ENCODE measurements at regions not wholly inside any gene's neighbourhood (a gene's known extent, or its start where the extent isn't known, plus 50 kb on each side); places are given as distances from the start of the nearest gene placed in this dataset.

DNA sequence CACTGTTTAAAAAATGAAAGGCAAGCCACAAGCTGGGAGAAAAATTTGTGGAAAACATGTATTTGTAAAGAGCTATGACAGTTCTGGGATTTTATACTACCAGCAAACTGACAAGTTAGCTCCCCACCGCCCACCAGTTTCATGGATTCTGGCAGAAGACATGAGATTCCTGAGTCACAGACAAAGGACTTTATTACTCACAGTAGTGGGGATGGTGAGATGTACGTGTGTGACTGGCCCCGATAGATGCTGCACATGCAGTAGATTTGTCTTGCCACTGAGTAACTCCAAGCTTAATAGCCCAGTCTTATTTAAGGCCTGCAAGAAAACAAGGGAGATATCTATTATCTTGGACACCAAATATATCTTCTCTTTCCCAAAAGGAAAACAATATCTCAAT is 281.7 kb downstream of the AHR start:
- no peak overlapping the region for H3K27ac ChIP-seq (ENCODE audit: low read length)
- H3K27me3 ChIP-seq (ENCODE audit: control insufficient read depth, insufficient read depth, low read length) = no peaks in the 10 kb centered on the region
- ChIA-PET CTCF (no interaction called here), POLR2A (no interaction called here)
- no peaks in the 10 kb centered on the region for H3K9me3 ChIP-seq (ENCODE audit: control insufficient read depth, insufficient read depth, low read depth, low read length)
- no TSS peak for BruUV-seq (replicated peaks)
- intact Hi-C loops (cut with micrococcal nuclease; ENCODE audit: unreplicated experiment) (no loop called here), in situ Hi-C loops (cut with HindIII; ENCODE audit: low pct_unique_long_range_greater_than_20kb, low sequenced_read_pairs) (no loop called here)
- no peak for ATAC-seq
- no peaks in the 10 kb centered on the region for H3K4me1 ChIP-seq (ENCODE audit: control insufficient read depth, insufficient read depth, low read length)
- H3K36me3 ChIP-seq (ENCODE audit: control insufficient read depth, insufficient read depth, low read length) = no peaks in the 10 kb centered on the region
- no peak overlapping the region for H3K4me3 ChIP-seq (ENCODE audit: low read depth in 2 of 2, low read length in 2 of 2)
- TF ChIP-seq CTCF (IDR thresholded peaks at IDR 0.05) = no peak
- TF ChIP-seq REST (IDR thresholded peaks at IDR 0.05; ENCODE audit: insufficient read depth in 1 of 2, low read depth in 2 of 2, low read length in 1 of 2) = no peak
- TF ChIP-seq TCF7L2 (IDR thresholded peaks at IDR 0.05; ENCODE audit: low read depth, low read length) = no peak
- no peak for TF ChIP-seq SIN3A (IDR thresholded peaks at IDR 0.05; ENCODE audit: borderline replicate concordance, insufficient read depth, low read depth, low read length)
- TF ChIP-seq POLR2AphosphoS5 (IDR thresholded peaks at IDR 0.05; ENCODE audit: low read depth, low read length) = no peak
- DNase-seq (ENCODE audit: low read depth, low spot score) = no peak

DNA sequence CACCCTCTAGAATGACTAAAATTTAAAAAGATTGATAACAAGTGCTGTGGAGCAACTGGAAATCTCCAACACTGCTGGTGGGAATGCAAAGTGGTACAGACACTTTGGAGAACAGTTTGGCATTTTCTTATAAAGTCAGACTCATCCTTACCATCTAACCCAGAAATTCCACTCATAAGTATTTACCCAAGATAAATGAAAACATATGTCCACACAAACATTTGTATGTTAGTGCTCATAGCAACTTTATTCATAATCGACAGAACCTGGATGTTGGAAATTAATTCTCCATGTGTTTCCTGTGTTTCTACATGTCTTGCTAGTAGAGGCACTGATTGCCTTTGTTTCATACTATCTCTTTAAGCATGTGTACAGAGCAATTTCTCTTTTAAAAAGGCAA is 282.4 kb downstream of the AHR start:
- ChIA-PET CTCF (no interaction called here), POLR2A (no interaction called here)
- no peaks in the 10 kb centered on the region for H3K36me3 ChIP-seq (ENCODE audit: control insufficient read depth, insufficient read depth, low read length)
- ATAC-seq (no peak), DNase-seq (ENCODE audit: low read depth, low spot score) (no peak)
- no peaks in the 10 kb centered on the region for H3K27me3 ChIP-seq (ENCODE audit: control insufficient read depth, insufficient read depth, low read length)
- H3K4me3 ChIP-seq (ENCODE audit: low read depth in 2 of 2, low read length in 2 of 2) = no peak overlapping the region
- BruUV-seq (replicated peaks) = no TSS peak
- H3K4me1 ChIP-seq (ENCODE audit: control insufficient read depth, insufficient read depth, low read length) = no peaks in the 10 kb centered on the region
- in situ Hi-C loops (cut with HindIII; ENCODE audit: low pct_unique_long_range_greater_than_20kb, low sequenced_read_pairs) (no loop called here), intact Hi-C loops (cut with micrococcal nuclease; ENCODE audit: unreplicated experiment) (no loop called here)
- no peak overlapping the region for H3K27ac ChIP-seq (ENCODE audit: low read length)
- TF ChIP-seq TCF7L2 (IDR thresholded peaks at IDR 0.05; ENCODE audit: low read depth, low read length) = no peak
- no peak for TF ChIP-seq SIN3A (IDR thresholded peaks at IDR 0.05; ENCODE audit: borderline replicate concordance, insufficient read depth, low read depth, low read length)
- TF ChIP-seq REST (IDR thresholded peaks at IDR 0.05; ENCODE audit: insufficient read depth in 1 of 2, low read depth in 2 of 2, low read length in 1 of 2) = no peak
- TF ChIP-seq CTCF (IDR thresholded peaks at IDR 0.05) = no peak
- no peak for TF ChIP-seq POLR2AphosphoS5 (IDR thresholded peaks at IDR 0.05; ENCODE audit: low read depth, low read length)
- H3K9me3 ChIP-seq (ENCODE audit: control insufficient read depth, insufficient read depth, low read depth, low read length) = no peaks in the 10 kb centered on the region
